DOHH2 (cell line): ENCODE measurements at regions not wholly inside any gene's neighbourhood (a gene's known extent, or its start where the extent isn't known, plus 50 kb on each side); places are given as distances from the start of the nearest gene placed in this dataset.

Experiments used
- CTCF ChIP-seq: fragments of 200-600 bp; sonication (generic); IDR thresholded peaks from one replicate; pipeline ENCODE4 v1.5.1; 2014; ENCODE audit warnings: antibody characterized with exemption, mild to moderate bottlenecking, low read depth, low read length; ENCODE audit not compliant: poor library complexity, severe bottlenecking
- EZH2phosphoT487 ChIP-seq: fragments of 200-600 bp; sonication (generic); IDR thresholded peaks from 2 replicates; pipeline ENCODE4 v1.6.1; 2017; ENCODE audit warnings: borderline replicate concordance, mild to moderate bottlenecking, antibody characterized with exemption, low read length, moderate library complexity, mixed read lengths

- TF ChIP-seq CTCF = no peak
- no peak for TF ChIP-seq EZH2phosphoT487
These were observed 73.6 kb upstream of the FAM20C start for GRCh38 chr7:118615-119391.
